Neural cell (in vitro differentiated cells): ENCODE measurements at regions not wholly inside any gene's neighbourhood (a gene's known extent, or its start where the extent isn't known, plus 50 kb on each side); places are given as distances from the start of the nearest gene placed in this dataset.

Experiments used
- H2AFZ ChIP-seq: fragments of 200-600, 300-800 bp; sonication (generic), shearing (Covaris generic); 2 replicates; pipeline ENCODE4 v1.6.0; 2014; ENCODE audit warnings: low read depth, mild to moderate bottlenecking, antibody characterized with exemption, low read length, moderate library complexity
- H3F3A ChIP-seq: fragments of 200-600 bp; shearing (Covaris generic); 2 replicates; pipeline ENCODE4 v1.6.1; 2016; ENCODE audit warnings: mild to moderate bottlenecking, moderate library complexity, mixed read lengths, antibody characterized with exemption, low read length; ENCODE audit not compliant: insufficient read depth, poor library complexity, severe bottlenecking
- H3K27ac ChIP-seq: fragments of 200-600, 300-800 bp; sonication (generic), shearing (Covaris generic); 2 replicates; pipeline ENCODE4 v1.5.1; 2014; ENCODE audit warnings: mild to moderate bottlenecking, low read length, moderate library complexity
- H3K27me3 ChIP-seq: fragments of 300-800, 200-600 bp; sonication (generic), shearing (Covaris generic); 2 replicates; pipeline ENCODE4 v1.6.0; 2014; ENCODE audit warnings: mild to moderate bottlenecking, low read depth, low read length, moderate library complexity; ENCODE audit not compliant: insufficient read depth
- H3K36me3 ChIP-seq: fragments of 300-800, 200-600 bp; sonication (generic), shearing (Covaris generic); 2 replicates; pipeline ENCODE4 v1.5.1; 2014; ENCODE audit warnings: mild to moderate bottlenecking, antibody characterized with exemption, low read length, moderate library complexity; ENCODE audit not compliant: insufficient read depth
- H3K4me2 ChIP-seq: fragments of 300-800, 200-600 bp; sonication (generic), shearing (Covaris generic); 2 replicates; pipeline ENCODE4 v1.6.0; 2014; ENCODE audit warnings: mild to moderate bottlenecking, low read length
- H3K4me3 ChIP-seq: fragments of 300-800, 200-600 bp; sonication (generic), shearing (Covaris generic); 2 replicates; pipeline ENCODE4 v1.5.1; 2014; ENCODE audit warnings: mild to moderate bottlenecking, low read length, moderate library complexity
- H3K79me2 ChIP-seq: fragments of 200-600 bp; shearing (Covaris generic); replicated peaks from 2 replicates; pipeline ENCODE4 v1.6.0; 2014; ENCODE audit warnings: mild to moderate bottlenecking, low read length, moderate library complexity; ENCODE audit not compliant: insufficient read depth
- H3K9ac ChIP-seq: fragments of 300-800, 200-600 bp; sonication (generic), shearing (Covaris generic); 2 replicates; pipeline ENCODE4 v1.6.1; 2016; ENCODE audit warnings: mild to moderate bottlenecking, low read length, mixed read lengths
- H3K9me2 ChIP-seq: fragments of 200-600 bp; shearing (Covaris generic); 2 replicates; pipeline ENCODE4 v1.6.1; 2016; ENCODE audit warnings: mild to moderate bottlenecking, low read length, mixed read lengths; ENCODE audit not compliant: insufficient read depth
- H3K9me3 ChIP-seq: fragments of 200-600, 300-800 bp; sonication (generic), shearing (Covaris generic); 2 replicates; pipeline ENCODE4 v1.6.1; 2016; ENCODE audit warnings: mild to moderate bottlenecking, mixed run types, low read length, moderate library complexity, mixed read lengths
- H4K20me1 ChIP-seq: fragments of 200-600 bp; shearing (Covaris generic); 2 replicates; pipeline ENCODE4 v1.6.1; 2016; ENCODE audit warnings: mild to moderate bottlenecking, mixed run types; ENCODE audit not compliant: insufficient read depth
- EZH2 ChIP-seq: fragments of 200-600, 300-800 bp; shearing (Covaris generic), sonication (generic); IDR thresholded peaks from 2 replicates; pipeline ENCODE4 v1.6.1; 2014; ENCODE audit warnings: antibody characterized with exemption, low read length, borderline replicate concordance, mild to moderate bottlenecking; ENCODE audit not compliant: insufficient read depth, poor library complexity, severe bottlenecking
- MXI1 ChIP-seq: fragments of 450-650 bp; conservative IDR thresholded peaks from 2 replicates; pipeline ENCODE4 v1.6.1; 2014; ENCODE audit warnings: antibody characterized with exemption, mild to moderate bottlenecking; ENCODE audit not compliant: poor library complexity, severe bottlenecking
- POLR2AphosphoS5 ChIP-seq: IDR thresholded peaks from 2 replicates; pipeline ENCODE4 v1.6.1; 2012
- RAD21 ChIP-seq: fragments of 450-650 bp; conservative IDR thresholded peaks from 2 replicates; pipeline ENCODE4 v1.6.1; 2014; ENCODE audit warnings: antibody characterized with exemption, mild to moderate bottlenecking, moderate library complexity
- TAF1 ChIP-seq: IDR thresholded peaks from 2 replicates; pipeline ENCODE4 v1.6.1; 2012; ENCODE audit warnings: low read depth
- TF ChIP-seq, protein P1 (sequence below): IDR thresholded peaks from 2 replicates; pipeline ENCODE4 v1.6.1; 2012; ENCODE audit warnings: borderline replicate concordance
- TF ChIP-seq, protein P2 (sequence below): fragments of 450-650 bp; IDR thresholded peaks from 2 replicates; pipeline ENCODE4 v1.5.1; 2014; ENCODE audit warnings: antibody characterized with exemption, mild to moderate bottlenecking, moderate library complexity; ENCODE audit not compliant: poor library complexity, severe bottlenecking

DNA sequence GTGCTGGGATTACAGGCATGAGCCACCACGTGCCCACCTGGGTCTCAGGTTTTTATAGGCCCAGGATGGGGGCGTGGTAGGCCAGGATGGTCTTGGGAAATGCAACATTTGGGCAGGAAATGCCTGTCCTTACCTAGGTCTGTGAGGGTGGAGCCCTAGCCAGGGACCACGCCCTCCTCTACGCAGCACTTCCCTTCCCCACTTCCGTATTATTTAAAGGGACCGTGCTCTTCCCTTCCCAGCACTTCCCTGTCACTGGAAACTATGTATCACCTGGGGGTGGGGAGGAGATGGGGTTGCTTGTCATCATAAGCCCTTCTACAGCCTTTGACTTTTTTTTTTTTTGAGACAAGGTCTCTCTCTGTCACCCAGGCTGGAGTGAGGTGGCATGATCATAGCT lies 238.9 kb upstream of the NLRP1 start:
- H3K27ac ChIP-seq, result no peak overlapping the region
- H3K4me3 ChIP-seq, result no peak overlapping the region
- H3K9ac ChIP-seq, result no peak overlapping the region
- no peaks in the 10 kb centered on the region for H3K27me3 ChIP-seq
- H2AFZ ChIP-seq, result no peak overlapping the region
- TF ChIP-seq MXI1 (no peak), RAD21 (no peak), EZH2 (no peak), POLR2AphosphoS5 (no peak)
- H3K9me2 ChIP-seq, result no peaks in the 10 kb centered on the region
- H3K79me2 ChIP-seq, result no peaks in the 10 kb centered on the region
- H3K36me3 ChIP-seq, result no peaks in the 10 kb centered on the region
- no peaks in the 10 kb centered on the region for H3K9me3 ChIP-seq
- no peaks in the 10 kb centered on the region for H4K20me1 ChIP-seq
- no peak overlapping the region for H3K4me2 ChIP-seq
- H3F3A ChIP-seq, result no peaks in the 10 kb centered on the region

DNA sequence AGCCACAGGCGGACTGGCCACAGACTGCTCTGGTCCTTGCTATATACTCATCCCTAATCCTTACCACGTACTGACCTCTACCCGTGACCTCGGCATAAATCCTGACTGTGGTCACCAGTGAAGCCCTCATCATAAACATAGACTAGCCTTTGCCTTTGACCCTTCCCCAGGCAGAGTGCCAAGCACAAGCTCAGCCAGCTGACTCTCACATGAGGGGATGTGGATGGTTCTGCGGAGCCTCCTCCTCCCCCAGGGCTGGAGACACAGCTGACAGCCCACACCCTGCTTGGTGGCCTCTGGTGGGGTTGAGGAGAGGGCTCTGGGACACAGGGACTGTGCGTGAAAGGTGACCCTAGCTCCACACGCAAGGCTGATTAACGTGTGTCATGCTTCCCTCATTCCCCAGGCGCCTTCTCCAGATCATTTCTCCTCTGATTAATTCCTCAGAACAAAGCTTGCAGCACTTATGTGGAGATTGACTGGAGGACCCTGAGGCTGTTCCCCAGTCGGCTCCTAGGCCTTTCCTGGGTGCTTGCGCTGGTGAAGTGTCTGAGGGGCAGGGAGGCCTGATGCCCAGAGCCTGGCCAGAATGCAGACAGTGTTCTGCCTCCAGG lies 241.5 kb upstream of the NLRP1 start:
- H3K9me3 ChIP-seq, result no peaks in the 10 kb centered on the region
- H3K27me3 ChIP-seq, result no peaks in the 10 kb centered on the region
- H3F3A ChIP-seq, result no peaks in the 10 kb centered on the region
- TF ChIP-seq EZH2 (no peak), TAF1 (no peak)
- no peak overlapping the region for H3K4me2 ChIP-seq
- no peak overlapping the region for H3K4me3 ChIP-seq
- no peaks in the 10 kb centered on the region for H3K9me2 ChIP-seq
- H4K20me1 ChIP-seq, result no peaks in the 10 kb centered on the region
- H3K79me2 ChIP-seq, result no peaks in the 10 kb centered on the region
- H3K9ac ChIP-seq, result no peak overlapping the region
- H3K27ac ChIP-seq, result no peak overlapping the region
- no peak overlapping the region for H2AFZ ChIP-seq
- no peaks in the 10 kb centered on the region for H3K36me3 ChIP-seq

DNA sequence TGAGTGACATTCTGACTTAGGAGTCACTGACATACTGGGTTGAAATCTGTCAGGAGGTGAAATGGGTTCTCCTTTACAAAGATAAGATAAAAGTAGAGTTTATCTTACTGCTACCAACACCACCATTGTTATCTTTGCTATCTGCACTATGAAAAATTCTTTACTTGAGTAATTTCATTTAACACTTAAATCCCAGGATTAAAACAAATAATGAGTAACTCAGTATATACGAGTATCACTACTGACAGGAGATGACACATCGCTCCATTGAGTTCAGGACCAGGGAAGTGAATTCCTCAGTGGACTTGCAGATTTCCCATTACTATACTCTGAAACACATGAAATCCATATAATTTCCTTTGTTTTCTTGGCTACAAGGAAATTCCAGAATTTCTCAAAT lies 242.1 kb upstream of the NLRP1 start:
- Histone ChIP-seq H3K4me2 (no peak overlapping the region), H3K27ac (no peak overlapping the region), H3K4me3 (no peak overlapping the region)

More for the DNA sequence above, 242.1 kb upstream of the NLRP1 start:
- no peaks in the 10 kb centered on the region for H4K20me1 ChIP-seq
- H3F3A ChIP-seq, result no peaks in the 10 kb centered on the region
- H2AFZ ChIP-seq, result no peak overlapping the region
- no peaks in the 10 kb centered on the region for H3K9me2 ChIP-seq
- no peaks in the 10 kb centered on the region for H3K27me3 ChIP-seq
- no peaks in the 10 kb centered on the region for H3K79me2 ChIP-seq
- H3K36me3 ChIP-seq, result no peaks in the 10 kb centered on the region
- no peak overlapping the region for H3K9ac ChIP-seq
- TF ChIP-seq, protein P1, sequence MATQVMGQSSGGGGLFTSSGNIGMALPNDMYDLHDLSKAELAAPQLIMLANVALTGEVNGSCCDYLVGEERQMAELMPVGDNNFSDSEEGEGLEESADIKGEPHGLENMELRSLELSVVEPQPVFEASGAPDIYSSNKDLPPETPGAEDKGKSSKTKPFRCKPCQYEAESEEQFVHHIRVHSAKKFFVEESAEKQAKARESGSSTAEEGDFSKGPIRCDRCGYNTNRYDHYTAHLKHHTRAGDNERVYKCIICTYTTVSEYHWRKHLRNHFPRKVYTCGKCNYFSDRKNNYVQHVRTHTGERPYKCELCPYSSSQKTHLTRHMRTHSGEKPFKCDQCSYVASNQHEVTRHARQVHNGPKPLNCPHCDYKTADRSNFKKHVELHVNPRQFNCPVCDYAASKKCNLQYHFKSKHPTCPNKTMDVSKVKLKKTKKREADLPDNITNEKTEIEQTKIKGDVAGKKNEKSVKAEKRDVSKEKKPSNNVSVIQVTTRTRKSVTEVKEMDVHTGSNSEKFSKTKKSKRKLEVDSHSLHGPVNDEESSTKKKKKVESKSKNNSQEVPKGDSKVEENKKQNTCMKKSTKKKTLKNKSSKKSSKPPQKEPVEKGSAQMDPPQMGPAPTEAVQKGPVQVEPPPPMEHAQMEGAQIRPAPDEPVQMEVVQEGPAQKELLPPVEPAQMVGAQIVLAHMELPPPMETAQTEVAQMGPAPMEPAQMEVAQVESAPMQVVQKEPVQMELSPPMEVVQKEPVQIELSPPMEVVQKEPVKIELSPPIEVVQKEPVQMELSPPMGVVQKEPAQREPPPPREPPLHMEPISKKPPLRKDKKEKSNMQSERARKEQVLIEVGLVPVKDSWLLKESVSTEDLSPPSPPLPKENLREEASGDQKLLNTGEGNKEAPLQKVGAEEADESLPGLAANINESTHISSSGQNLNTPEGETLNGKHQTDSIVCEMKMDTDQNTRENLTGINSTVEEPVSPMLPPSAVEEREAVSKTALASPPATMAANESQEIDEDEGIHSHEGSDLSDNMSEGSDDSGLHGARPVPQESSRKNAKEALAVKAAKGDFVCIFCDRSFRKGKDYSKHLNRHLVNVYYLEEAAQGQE, result no peak
- TF ChIP-seq, protein P2, sequence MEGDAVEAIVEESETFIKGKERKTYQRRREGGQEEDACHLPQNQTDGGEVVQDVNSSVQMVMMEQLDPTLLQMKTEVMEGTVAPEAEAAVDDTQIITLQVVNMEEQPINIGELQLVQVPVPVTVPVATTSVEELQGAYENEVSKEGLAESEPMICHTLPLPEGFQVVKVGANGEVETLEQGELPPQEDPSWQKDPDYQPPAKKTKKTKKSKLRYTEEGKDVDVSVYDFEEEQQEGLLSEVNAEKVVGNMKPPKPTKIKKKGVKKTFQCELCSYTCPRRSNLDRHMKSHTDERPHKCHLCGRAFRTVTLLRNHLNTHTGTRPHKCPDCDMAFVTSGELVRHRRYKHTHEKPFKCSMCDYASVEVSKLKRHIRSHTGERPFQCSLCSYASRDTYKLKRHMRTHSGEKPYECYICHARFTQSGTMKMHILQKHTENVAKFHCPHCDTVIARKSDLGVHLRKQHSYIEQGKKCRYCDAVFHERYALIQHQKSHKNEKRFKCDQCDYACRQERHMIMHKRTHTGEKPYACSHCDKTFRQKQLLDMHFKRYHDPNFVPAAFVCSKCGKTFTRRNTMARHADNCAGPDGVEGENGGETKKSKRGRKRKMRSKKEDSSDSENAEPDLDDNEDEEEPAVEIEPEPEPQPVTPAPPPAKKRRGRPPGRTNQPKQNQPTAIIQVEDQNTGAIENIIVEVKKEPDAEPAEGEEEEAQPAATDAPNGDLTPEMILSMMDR, result no peak
- TF ChIP-seq RAD21, result no peak
- H3K9me3 ChIP-seq, result no peaks in the 10 kb centered on the region
